PC-9 (cell line): ENCODE measurements at regions not wholly inside any gene's neighbourhood (a gene's known extent, or its start where the extent isn't known, plus 50 kb on each side); places are given as distances from the start of the nearest gene placed in this dataset.

Experiments
- CTCF ChIP-seq: fragments of 200-600 bp; sonication (generic); conservative IDR thresholded peaks from 2 replicates; pipeline ENCODE4 v1.6.1; 2017; ENCODE audit warnings: mixed run types, antibody characterized with exemption, mild to moderate bottlenecking, moderate library complexity
- EZH2 ChIP-seq: fragments of 200-600 bp; sonication (generic); IDR thresholded peaks from 2 replicates; pipeline ENCODE4 v1.8.0; 2017; ENCODE audit warnings: antibody characterized with exemption, low read depth

- TF ChIP-seq CTCF (no peak), EZH2 (no peak)
These were observed 193.6 kb upstream of the LRRC3B start for GRCh38 chr3:26428992-26429391.
